H9 (cell line): ENCODE measurements at regions not wholly inside any gene's neighbourhood (a gene's known extent, or its start where the extent isn't known, plus 50 kb on each side); places are given as distances from the start of the nearest gene placed in this dataset.

Experiments used
- DNase-seq: peaks from one replicate; pipeline ENCODE4 v3.0.0-alpha.2; 2017
- H2AFZ ChIP-seq: one replicate; pipeline ENCODE4 v1.6.1; 2013; ENCODE audit warnings: mild to moderate bottlenecking, low read length, control low read depth, moderate library complexity
- H2AK5ac ChIP-seq: 2 replicates; pipeline ENCODE4 v1.6.1; 2013; ENCODE audit warnings: low read length, control low read depth, mixed read lengths; ENCODE audit not compliant: insufficient read length
- H2BK120ac ChIP-seq: one replicate; pipeline ENCODE4 v1.6.1; 2013; ENCODE audit warnings: low read depth, mild to moderate bottlenecking, low read length, control low read depth, inconsistent platforms; ENCODE audit not compliant: poor library complexity, severe bottlenecking
- H2BK12ac ChIP-seq: 2 replicates; pipeline ENCODE4 v1.6.1; 2013; ENCODE audit warnings: low read length, control low read depth, mixed read lengths, low read depth; ENCODE audit not compliant: insufficient read length
- H2BK15ac ChIP-seq: 2 replicates; pipeline ENCODE4 v1.6.1; 2013; ENCODE audit warnings: low read depth, low read length, control low read depth
- H2BK20ac ChIP-seq: one replicate; pipeline ENCODE4 v1.6.1; 2013; ENCODE audit warnings: low read depth, mild to moderate bottlenecking, low read length, control low read depth, inconsistent platforms; ENCODE audit not compliant: poor library complexity, severe bottlenecking
- H2BK5ac ChIP-seq: 2 replicates; pipeline ENCODE4 v1.6.1; 2013; ENCODE audit warnings: low read length, control low read depth, mixed read lengths; ENCODE audit not compliant: insufficient read length
- H3K14ac ChIP-seq: 2 replicates; pipeline ENCODE4 v1.6.1; 2013; ENCODE audit warnings: low read length, control low read depth; ENCODE audit not compliant: insufficient read depth
- H3K18ac ChIP-seq: 2 replicates; pipeline ENCODE4 v1.6.1; 2013; ENCODE audit warnings: low read depth, mild to moderate bottlenecking, mixed read lengths, low read length, control low read depth; ENCODE audit not compliant: insufficient read length
- H3K23ac ChIP-seq: 2 replicates; pipeline ENCODE4 v1.6.1; 2013; ENCODE audit warnings: low read length, control low read depth, mixed read lengths, low read depth; ENCODE audit not compliant: insufficient read length
- H3K23me2 ChIP-seq: 2 replicates; pipeline ENCODE4 v1.6.1; 2013; ENCODE audit warnings: low read depth, mild to moderate bottlenecking, mixed read lengths, low read length, control low read depth; ENCODE audit not compliant: insufficient read length, poor library complexity, severe bottlenecking
- H3K27ac ChIP-seq: 2 replicates; pipeline ENCODE4 v1.5.1; 2013; ENCODE audit warnings: low read length, control low read depth, mixed read lengths, low read depth; ENCODE audit not compliant: insufficient read length
- H3K27me3 ChIP-seq: 2 replicates; pipeline ENCODE4 v1.6.1; 2013; ENCODE audit warnings: low read length, control low read depth, inconsistent platforms; ENCODE audit not compliant: insufficient read depth
- H3K4ac ChIP-seq: 2 replicates; pipeline ENCODE4 v1.6.1; 2013; ENCODE audit warnings: low read depth, mild to moderate bottlenecking, control low read depth, inconsistent platforms, low read length, moderate library complexity
- H3K4me1 ChIP-seq: 2 replicates; pipeline ENCODE4 v1.6.1; 2013; ENCODE audit warnings: low read length, control low read depth, inconsistent platforms; ENCODE audit not compliant: insufficient read depth
- H3K4me2 ChIP-seq: 2 replicates; pipeline ENCODE4 v1.6.1; 2013; ENCODE audit warnings: low read length, control low read depth, mixed read lengths; ENCODE audit not compliant: insufficient read length, insufficient read depth
- H3K56ac ChIP-seq: 2 replicates; pipeline ENCODE4 v1.6.1; 2013; ENCODE audit warnings: low read depth, mild to moderate bottlenecking, mixed read lengths, low read length, control low read depth; ENCODE audit not compliant: insufficient read length
- H3K79me1 ChIP-seq: 2 replicates; pipeline ENCODE4 v1.6.1; 2013; ENCODE audit warnings: low read depth, mild to moderate bottlenecking, moderate library complexity, low read length, control low read depth, inconsistent platforms; ENCODE audit not compliant: insufficient read depth, poor library complexity, severe bottlenecking
- H3K79me2 ChIP-seq: 2 replicates; pipeline ENCODE4 v1.6.1; 2013; ENCODE audit warnings: low read length, control low read depth, inconsistent platforms; ENCODE audit not compliant: insufficient read depth
- H3K9ac ChIP-seq: 2 replicates; pipeline ENCODE4 v1.6.1; 2013; ENCODE audit warnings: low read length, control low read depth, mixed read lengths; ENCODE audit not compliant: insufficient read length; ENCODE audit errors: extremely low read depth
- H3K9me3 ChIP-seq: one replicate; pipeline ENCODE4 v1.6.1; 2013; ENCODE audit warnings: low read depth, low read length, inconsistent platforms; ENCODE audit not compliant: control insufficient read depth
- H3T11ph ChIP-seq: one replicate; pipeline ENCODE4 v1.6.1; 2013; ENCODE audit warnings: mild to moderate bottlenecking, low read length, control low read depth, inconsistent platforms
- H4K20me1 ChIP-seq: one replicate; pipeline ENCODE4 v1.6.1; 2013; ENCODE audit not compliant: control insufficient read depth, insufficient read length, insufficient read depth
- H4K5ac ChIP-seq: 2 replicates; pipeline ENCODE4 v1.6.1; 2013; ENCODE audit warnings: low read depth, mild to moderate bottlenecking, mixed read lengths, low read length, control low read depth; ENCODE audit not compliant: insufficient read length
- H4K8ac ChIP-seq: replicated peaks from 2 replicates; pipeline ENCODE4 v1.6.1; 2013; ENCODE audit warnings: low read length, control low read depth, mixed read lengths, low read depth; ENCODE audit not compliant: insufficient read length
- H4K91ac ChIP-seq: 2 replicates; pipeline ENCODE4 v1.6.1; 2013; ENCODE audit warnings: low read depth, mild to moderate bottlenecking, moderate library complexity, mixed read lengths, low read length, control low read depth; ENCODE audit not compliant: insufficient read length
- H3K27ac Mint-ChIP-seq, 3 experiments: 2 replicates in 2 of 3; 3 replicates in 1 of 3; pipeline ENCODE4 v1.8.0; 2020 to 2021; ENCODE audit warnings: mixed read lengths in 3 of 3, mild to moderate bottlenecking in 1 of 3, moderate library complexity in 1 of 3
- H3K27me3 Mint-ChIP-seq: 2 replicates; pipeline ENCODE4 v1.8.0; 2021; ENCODE audit warnings: low read depth, mild to moderate bottlenecking, moderate library complexity, mixed read lengths
- H3K36me3 Mint-ChIP-seq, 3 experiments: 2 replicates in 2 of 3; 3 replicates in 1 of 3; pipeline ENCODE4 v1.8.0; 2020 to 2021; ENCODE audit warnings: low read depth in 3 of 3, mixed read lengths in 3 of 3; ENCODE audit not compliant: insufficient read depth in 1 of 3
- H3K4me1 Mint-ChIP-seq, 2 experiments: 2 replicates each; pipeline ENCODE4 v1.8.0; 2020; ENCODE audit warnings: mixed read lengths in 2 of 2
- H3K4me3 Mint-ChIP-seq, 2 experiments: 2 replicates in 1 of 2; 3 replicates in 1 of 2; pipeline ENCODE4 v1.8.0; 2020 to 2021; ENCODE audit warnings: mild to moderate bottlenecking in 2 of 2, mixed read lengths in 2 of 2, moderate library complexity in 1 of 2
- H3K9me3 Mint-ChIP-seq, 2 experiments: 2 replicates in 1 of 2; 3 replicates in 1 of 2; pipeline ENCODE4 v1.8.0; 2020; ENCODE audit warnings: mild to moderate bottlenecking in 2 of 2, mixed read lengths in 2 of 2, moderate library complexity in 1 of 2
- WGBS: extraction: QIAGEN DNeasy Blood & Tissue Kit; methylation state at CpG from one replicate; pipeline ENCODE4 v1.1.7; 2013; ENCODE audit warnings: missing lambda C conversion rate, low lambda C conversion rate, mixed read lengths; ENCODE audit not compliant: insufficient read length; ENCODE audit errors: extremely low coverage; 5-methylcytosine and 5-hydroxymethylcytosine counted together
- TF ChIP-seq, protein P1 (sequence below): fragments of 200-600 bp; sonication (generic); conservative IDR thresholded peaks from 3 replicates; pipeline ENCODE4 v1.8.0; 2021; ENCODE audit warnings: antibody characterized with exemption, mild to moderate bottlenecking

DNA sequence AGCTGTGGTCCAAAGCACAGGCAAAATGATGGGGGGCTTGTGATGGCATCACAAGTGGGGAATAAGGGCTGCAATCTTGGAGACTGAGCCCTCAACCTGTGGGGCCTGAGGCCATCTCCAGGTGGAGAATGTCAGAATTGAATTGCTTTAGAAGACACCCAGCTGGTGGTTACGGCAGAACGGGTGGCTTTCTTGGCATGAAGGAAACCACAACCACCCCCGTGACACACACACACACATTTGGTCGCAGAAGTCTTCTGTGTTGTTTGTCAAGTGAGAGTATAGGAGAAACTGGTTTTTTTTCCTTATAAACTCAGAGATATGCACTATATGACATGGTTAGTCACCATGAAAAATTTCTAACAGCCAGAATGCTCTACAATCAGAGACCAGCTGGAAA is 139.5 kb upstream of the CDH4 start:
- H3K79me1 ChIP-seq: no peaks in the 10 kb centered on the region
- H3K56ac ChIP-seq: no peak overlapping the region
- no peaks in the 10 kb centered on the region for H3K9me3 ChIP-seq
- H3K27me3 Mint-ChIP-seq: peaks cover 89% of the 10 kb centered on the region
- H3K14ac ChIP-seq: no peak overlapping the region
- peaks cover 0 to 3% of the 10 kb centered on the region in 2 experiments; a peak in 1 of 4 replicates for H3K4me1 Mint-ChIP-seq
- no peaks in the 10 kb centered on the region; a peak in 1 of 7 replicates for H3K36me3 Mint-ChIP-seq
- H2BK20ac ChIP-seq: no peak overlapping the region
- no peak overlapping the region for H3T11ph ChIP-seq
- H2AK5ac ChIP-seq: no peak overlapping the region
- no peak overlapping the region for H3K4me2 ChIP-seq
- no peaks in the 10 kb centered on the region for H4K20me1 ChIP-seq
- H3K4me3 Mint-ChIP-seq: no peak overlapping the region
- H3K23ac ChIP-seq: no peak overlapping the region
- no peak overlapping the region for H2BK120ac ChIP-seq
- no CpG with 5 or more reads among the region's 4 CpGs for WGBS
- H2BK15ac ChIP-seq: no peak overlapping the region
- H3K27me3 ChIP-seq: no peaks in the 10 kb centered on the region; the same call in 1 of the 2 replicates
- no peak overlapping the region for H3K9ac ChIP-seq
- no peak overlapping the region for H3K4ac ChIP-seq
- no peak overlapping the region for H3K18ac ChIP-seq
- no peak overlapping the region for H4K5ac ChIP-seq
- H2BK5ac ChIP-seq: no peak overlapping the region
- no peak overlapping the region for H4K91ac ChIP-seq
- no peak overlapping the region for H2AFZ ChIP-seq
- H3K23me2 ChIP-seq: no peaks in the 10 kb centered on the region
- H3K9me3 Mint-ChIP-seq: 0 out of 5 replicates have a peak, but pooled peaks cover 0 to 2% of the 10 kb centered on the region in 2 experiments
- no peak overlapping the region for H3K27ac Mint-ChIP-seq
- no peak for DNase-seq
- H3K4me1 ChIP-seq: no peaks in the 10 kb centered on the region
- H2BK12ac ChIP-seq: no peak overlapping the region
- H3K27ac ChIP-seq: no peak overlapping the region
- TF ChIP-seq, protein P1, sequence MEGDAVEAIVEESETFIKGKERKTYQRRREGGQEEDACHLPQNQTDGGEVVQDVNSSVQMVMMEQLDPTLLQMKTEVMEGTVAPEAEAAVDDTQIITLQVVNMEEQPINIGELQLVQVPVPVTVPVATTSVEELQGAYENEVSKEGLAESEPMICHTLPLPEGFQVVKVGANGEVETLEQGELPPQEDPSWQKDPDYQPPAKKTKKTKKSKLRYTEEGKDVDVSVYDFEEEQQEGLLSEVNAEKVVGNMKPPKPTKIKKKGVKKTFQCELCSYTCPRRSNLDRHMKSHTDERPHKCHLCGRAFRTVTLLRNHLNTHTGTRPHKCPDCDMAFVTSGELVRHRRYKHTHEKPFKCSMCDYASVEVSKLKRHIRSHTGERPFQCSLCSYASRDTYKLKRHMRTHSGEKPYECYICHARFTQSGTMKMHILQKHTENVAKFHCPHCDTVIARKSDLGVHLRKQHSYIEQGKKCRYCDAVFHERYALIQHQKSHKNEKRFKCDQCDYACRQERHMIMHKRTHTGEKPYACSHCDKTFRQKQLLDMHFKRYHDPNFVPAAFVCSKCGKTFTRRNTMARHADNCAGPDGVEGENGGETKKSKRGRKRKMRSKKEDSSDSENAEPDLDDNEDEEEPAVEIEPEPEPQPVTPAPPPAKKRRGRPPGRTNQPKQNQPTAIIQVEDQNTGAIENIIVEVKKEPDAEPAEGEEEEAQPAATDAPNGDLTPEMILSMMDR: no peak
- no peaks in the 10 kb centered on the region for H3K79me2 ChIP-seq
- H4K8ac ChIP-seq: no peak overlapping the region
